ENCODE measurements at regions not wholly inside any gene's neighbourhood (a gene's known extent, or its start where the extent isn't known, plus 50 kb on each side); places are given as distances from the start of the nearest gene placed in this dataset.

- no peaks in the 10 kb centered on the region for H3K4me1 ChIP-seq (ENCODE audit: control insufficient read depth in 1 of 2, insufficient read depth in 2 of 2, low read length in 2 of 2)
- no peak overlapping the region for H3K27ac ChIP-seq (ENCODE audit: low read depth, low read length)
- TF ChIP-seq EGR1 (IDR thresholded peaks at IDR 0.05; ENCODE audit: low read depth) (no peak), EZH2phosphoT487 (IDR thresholded peaks at IDR 0.05; ENCODE audit: borderline replicate concordance) (no peak), CBX3 (IDR thresholded peaks at IDR 0.05; ENCODE audit: low read depth) (no peak), FOSL1 (IDR thresholded peaks at IDR 0.05; ENCODE audit: low read depth) (no peak), REST (IDR thresholded peaks at IDR 0.05; ENCODE audit: low read depth) (no peak), POLR2A (IDR thresholded peaks at IDR 0.05; ENCODE audit: borderline replicate concordance, extremely low read depth, insufficient read depth, insufficient read length) (no peak), ZNF274 (IDR thresholded peaks at IDR 0.05; ENCODE audit: low read depth, low read length) (no peak), JUND (IDR thresholded peaks at IDR 0.05) (no peak), RAD21 (IDR thresholded peaks at IDR 0.05; ENCODE audit: low read depth) (no peak), ELF1 (IDR thresholded peaks at IDR 0.05; ENCODE audit: borderline replicate concordance, low read depth) (no peak), CEBPB (IDR thresholded peaks at IDR 0.05; ENCODE audit: low read depth) (no peak), ZBTB33 (IDR thresholded peaks at IDR 0.05; ENCODE audit: extremely low read depth, insufficient replicate concordance, low read length) (no peak), CTCF (IDR thresholded peaks at IDR 0.05 in 2 of 3, conservative IDR thresholded peaks at IDR 0.05 in 1 of 3; ENCODE audit: borderline replicate concordance in 1 of 3, insufficient read depth in 1 of 3, low read depth in 2 of 3, low read length in 2 of 3) (no peak), ZFX (IDR thresholded peaks at IDR 0.05) (no peak), SIN3A (IDR thresholded peaks at IDR 0.05; ENCODE audit: low read depth) (no peak), EZH2 (IDR thresholded peaks at IDR 0.05) (no peak)
- intact Hi-C loops (cut with micrococcal nuclease): no loop called here
- no peak overlapping the region for H3K4me3 ChIP-seq (replicated peaks in 1 of 2; ENCODE audit: low read depth in 1 of 2, low read length in 2 of 2)
- H2AFZ ChIP-seq (ENCODE audit: low read depth, low read length, poor library complexity, severe bottlenecking): no peak overlapping the region
- ATAC-seq (no peak), DNase-seq (ENCODE audit: low read depth, low spot score) (no peak)
- H3K4me2 ChIP-seq (ENCODE audit: low read length): no peak overlapping the region
- H3K36me3 ChIP-seq (ENCODE audit: control insufficient read depth in 1 of 2, insufficient read depth in 2 of 2, low read length in 2 of 2): no peaks in the 10 kb centered on the region
- RAD21 ChIA-PET (ENCODE audit: low non-redundant PET in 1 of 2, low total read pairs in 2 of 2, uncharacterized antibody in 2 of 2, unreplicated experiment in 2 of 2): no interaction called here
- BruUV-seq (replicated peaks): no TSS peak
- no peaks in the 10 kb centered on the region for H3K9me2 ChIP-seq (ENCODE audit: insufficient read depth)
- POLR2A ChIA-PET: no interaction called here
- no peaks in the 10 kb centered on the region for H3K79me2 ChIP-seq (ENCODE audit: insufficient read depth, low read length)
- CTCF ChIA-PET: no interaction called here
- H3K9ac ChIP-seq (ENCODE audit: low read length): no peak overlapping the region
- no peaks in the 10 kb centered on the region for H3K9me3 ChIP-seq (ENCODE audit: control insufficient read depth in 1 of 2, insufficient read depth in 1 of 2, low read depth in 1 of 2, low read length in 2 of 2)
- H3K27me3 ChIP-seq (ENCODE audit: insufficient read depth, low read length): no peaks in the 10 kb centered on the region
- no peaks in the 10 kb centered on the region for H4K20me1 ChIP-seq (ENCODE audit: insufficient read depth)
Observed at GRCh38 chr20:56798634-56799033, 169.5 kb downstream of the TFAP2C start.
